ENCODE measurements at regions not wholly inside any gene's neighbourhood (a gene's known extent, or its start where the extent isn't known, plus 50 kb on each side); places are given as distances from the start of the nearest gene placed in this dataset.

DNA sequence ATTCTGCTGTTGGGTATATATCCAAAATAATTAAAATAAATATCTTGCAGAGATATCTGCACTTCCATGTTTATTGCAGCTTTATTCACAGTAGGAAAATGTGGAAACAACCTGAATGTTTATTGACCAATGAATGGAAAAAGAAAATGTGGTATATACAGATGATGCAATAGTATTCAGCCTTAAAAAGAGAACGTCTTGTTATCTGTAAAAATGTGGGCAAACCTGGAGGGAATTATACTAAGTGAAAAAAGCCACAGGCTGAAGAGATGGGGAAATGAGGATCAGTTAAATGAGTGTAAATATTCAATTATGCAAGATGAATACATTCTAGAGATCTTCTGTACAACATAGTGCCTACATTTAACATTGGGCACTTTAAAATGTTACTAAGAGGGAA is 766.1 kb upstream of the IGFBP3 start:
- DNase-seq (ENCODE audit: extremely low read depth in 1 of 2, low read depth in 1 of 2) = no peak

- DNase-seq (ENCODE audit: extremely low read depth in 1 of 2, low read depth in 1 of 2) = no peak
These were observed 764.0 kb upstream of the IGFBP3 start for GRCh38 chr7:46685051-46685450.

DNA sequence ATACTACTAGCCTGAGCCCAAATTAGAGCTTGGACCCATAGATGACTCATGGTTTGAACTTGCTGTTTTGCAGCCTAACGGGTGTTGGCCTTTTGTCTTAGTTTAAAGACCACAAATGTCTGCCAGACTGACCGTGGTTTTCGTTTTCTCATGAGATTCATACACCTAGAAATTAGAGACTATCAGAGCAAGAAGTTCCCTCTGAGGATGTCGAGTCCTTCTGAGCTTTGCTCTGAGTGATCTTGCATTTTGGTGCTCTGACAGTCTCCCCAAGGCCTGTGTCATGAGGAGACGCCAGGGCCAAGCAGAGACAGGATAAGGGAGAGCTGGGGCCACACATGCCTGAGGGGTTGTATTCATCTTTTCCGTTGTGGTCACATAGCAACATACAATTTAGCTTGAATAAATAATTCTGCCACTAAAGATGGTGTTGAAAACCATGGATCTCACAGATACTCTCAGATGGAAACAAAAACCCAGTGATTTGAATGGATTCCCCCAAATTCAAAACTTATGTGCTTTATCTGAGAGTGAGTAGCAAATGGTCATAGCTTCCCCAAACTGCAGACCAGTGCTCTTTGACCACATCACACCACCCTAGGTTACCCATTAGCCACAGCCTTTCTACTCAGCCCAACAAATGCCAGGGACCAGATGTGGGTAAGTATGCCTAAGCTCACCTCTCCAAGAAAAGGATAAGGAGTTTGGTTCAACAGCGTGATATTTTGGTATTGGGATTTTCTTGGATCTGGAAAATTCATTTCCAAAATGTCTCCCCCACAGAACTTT is 762.0 kb upstream of the IGFBP3 start:
- no peak for DNase-seq (ENCODE audit: extremely low read depth in 1 of 2, low read depth in 1 of 2)

- no peak for DNase-seq (ENCODE audit: extremely low read depth in 1 of 2, low read depth in 1 of 2)
These were observed 760.9 kb upstream of the IGFBP3 start for GRCh38 chr7:46681865-46682503.

DNA sequence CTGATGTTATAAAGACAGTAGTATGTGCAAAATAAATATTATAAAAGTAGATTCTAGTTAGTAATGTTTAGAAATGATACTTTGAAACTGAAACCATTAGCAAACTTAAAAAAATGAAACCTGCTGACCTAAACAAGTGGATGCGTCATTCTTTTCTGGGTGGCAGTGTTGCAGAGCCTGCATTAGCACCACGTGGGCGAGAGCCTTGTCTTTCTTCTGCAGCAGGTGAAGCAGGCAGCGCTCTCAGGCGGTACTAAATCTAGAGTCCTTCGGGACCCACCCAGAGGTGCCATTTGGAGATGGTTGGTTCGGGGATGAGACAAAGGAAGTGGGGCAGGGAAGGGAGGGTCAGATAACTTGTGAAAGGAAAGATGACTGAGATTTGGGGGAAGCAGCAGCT is 759.1 kb upstream of the IGFBP3 start:
- no peak for DNase-seq (ENCODE audit: extremely low read depth in 1 of 2, low read depth in 1 of 2)

DNA sequence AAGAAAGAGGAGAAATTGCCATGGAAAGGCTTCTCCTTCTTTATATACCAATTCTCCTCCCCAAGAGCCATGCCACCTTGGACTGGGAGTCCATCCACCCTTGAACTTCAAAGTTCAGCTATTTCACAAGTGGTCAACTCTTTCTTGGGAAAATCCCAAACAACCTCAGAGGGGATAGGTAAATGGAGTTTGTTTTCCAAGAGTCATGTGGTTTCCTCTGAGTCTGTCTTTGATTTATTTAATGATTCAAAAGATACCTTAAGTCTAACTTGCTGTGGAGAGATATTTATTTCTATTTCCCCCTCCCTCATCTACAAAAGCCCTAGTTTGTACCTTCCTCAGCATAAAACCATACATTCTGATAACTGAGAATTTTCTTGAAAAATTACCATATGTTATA is 758.6 kb upstream of the IGFBP3 start:
- no peak for DNase-seq (ENCODE audit: extremely low read depth in 1 of 2, low read depth in 1 of 2)

DNA sequence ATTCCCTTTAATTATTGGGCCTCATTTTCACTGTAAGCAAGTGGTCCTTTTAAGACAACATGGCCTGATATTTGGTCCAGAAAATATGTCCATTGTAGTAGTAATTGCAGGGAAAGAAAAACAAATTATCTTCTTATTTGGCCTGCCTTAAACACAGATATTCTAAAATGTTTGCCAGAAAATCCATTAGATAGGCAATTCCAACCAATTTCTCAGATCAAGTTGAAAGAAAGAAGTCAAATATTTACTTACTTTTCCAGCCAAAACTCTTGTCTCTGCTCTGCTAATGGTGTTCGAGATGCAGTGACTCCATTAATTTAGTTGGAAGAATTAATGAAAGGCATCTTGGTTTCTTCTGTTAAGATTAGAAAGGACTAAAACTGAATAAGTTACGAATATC is 757.3 kb upstream of the IGFBP3 start:
- DNase-seq (ENCODE audit: extremely low read depth in 1 of 2, low read depth in 1 of 2) = no peak

DNA sequence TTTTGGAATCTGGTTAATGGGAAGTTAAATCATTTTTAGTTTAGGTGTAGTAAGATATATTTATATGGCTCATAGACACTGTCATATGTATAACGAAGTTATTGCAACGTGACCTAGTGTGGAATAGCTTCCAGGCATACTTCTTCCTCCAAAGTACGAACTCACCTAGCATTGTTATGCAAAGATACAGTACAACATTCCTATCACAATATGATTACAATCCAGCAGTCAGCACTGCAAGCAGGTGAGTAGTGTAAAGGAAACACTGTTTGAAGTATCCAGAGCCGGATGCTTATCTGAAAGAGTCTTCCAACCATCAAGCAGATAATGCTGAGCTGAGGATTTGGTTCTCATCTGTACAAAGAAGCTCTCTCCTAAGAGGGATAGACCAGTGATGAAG is 754.4 kb upstream of the IGFBP3 start:
- no peak for DNase-seq (ENCODE audit: extremely low read depth in 1 of 2, low read depth in 1 of 2)

- no peak for DNase-seq (ENCODE audit: extremely low read depth in 1 of 2, low read depth in 1 of 2)
These were observed 751.8 kb upstream of the IGFBP3 start for GRCh38 chr7:46672861-46673260.

DNA sequence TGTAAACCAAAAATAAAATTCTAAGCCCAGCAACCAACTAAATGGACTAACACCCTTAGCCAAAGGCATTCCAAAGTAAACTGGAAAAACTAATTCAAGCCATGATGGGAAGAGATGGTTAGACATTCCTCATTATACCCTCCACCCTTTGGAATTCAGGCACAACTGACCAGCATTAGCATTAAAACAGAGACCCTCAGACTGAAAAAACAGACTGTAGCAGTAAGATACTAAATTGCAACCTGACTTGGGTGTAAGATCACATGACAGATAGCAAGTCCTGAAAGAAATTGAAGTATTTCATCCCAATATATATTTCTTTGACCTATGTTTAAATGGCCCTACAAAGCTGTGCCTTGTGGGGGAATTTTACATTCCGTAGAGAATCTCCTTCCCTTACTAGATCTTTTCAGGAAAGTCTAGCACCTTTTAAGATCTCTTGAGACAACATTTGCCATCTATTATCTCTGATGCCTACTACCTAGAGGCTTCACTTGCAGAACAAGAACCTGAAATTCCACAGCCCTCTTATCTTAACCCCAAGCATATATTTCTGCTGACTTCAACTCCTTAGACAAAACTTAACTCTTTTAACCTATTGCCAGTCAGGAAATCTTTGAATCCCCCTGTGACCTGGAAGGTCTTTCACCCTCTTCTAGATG is 750.2 kb upstream of the IGFBP3 start:
- no peak for DNase-seq (ENCODE audit: extremely low read depth in 1 of 2, low read depth in 1 of 2)

- no peak for DNase-seq (ENCODE audit: extremely low read depth in 1 of 2, low read depth in 1 of 2)
These were observed 748.0 kb upstream of the IGFBP3 start for GRCh38 chr7:46669028-46669427.

DNA sequence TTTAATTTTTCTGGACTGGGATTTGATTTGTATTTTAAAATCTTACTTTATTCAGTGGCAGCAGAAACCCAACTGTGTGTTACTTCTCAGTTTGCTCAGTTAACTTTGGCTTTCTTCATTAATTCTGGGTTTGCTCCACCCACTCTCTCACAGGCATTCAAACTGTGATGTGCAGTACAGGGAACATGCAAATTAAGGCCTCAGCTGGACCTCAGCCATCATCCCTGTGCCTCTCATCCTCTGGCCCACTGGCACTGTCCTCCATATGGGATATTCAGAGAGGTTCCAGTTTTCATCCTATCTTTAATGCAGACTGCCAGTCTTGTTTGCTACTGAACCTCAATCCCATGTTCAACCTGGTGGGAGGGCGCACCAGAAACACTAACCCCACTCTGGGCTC is 743.4 kb upstream of the IGFBP3 start:
- no peak for DNase-seq (ENCODE audit: extremely low read depth in 1 of 2, low read depth in 1 of 2)

- DNase-seq (ENCODE audit: extremely low read depth in 1 of 2, low read depth in 1 of 2) = no peak
These were observed 742.0 kb upstream of the IGFBP3 start for GRCh38 chr7:46663025-46663424.

DNA sequence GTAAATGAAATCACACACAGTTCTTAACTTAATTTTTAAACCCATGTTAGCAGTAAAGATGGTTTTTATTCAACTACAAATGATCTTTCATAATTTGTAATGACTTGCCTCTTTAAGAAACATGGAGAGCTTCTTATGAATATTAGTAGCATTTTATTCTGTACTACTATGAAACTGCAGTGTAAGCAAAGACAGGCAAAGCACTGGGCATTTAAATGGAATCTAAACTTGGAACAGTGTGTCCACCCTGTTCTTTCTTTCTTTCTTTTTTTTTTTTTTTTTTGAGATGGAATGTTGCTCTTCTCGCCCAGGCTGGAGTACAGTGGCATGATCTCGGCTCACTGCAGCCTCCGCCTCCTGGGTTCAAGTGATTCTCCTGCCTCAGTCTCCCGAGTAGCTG is 740.4 kb upstream of the IGFBP3 start:
- DNase-seq (ENCODE audit: extremely low read depth in 1 of 2, low read depth in 1 of 2) = no peak

DNA sequence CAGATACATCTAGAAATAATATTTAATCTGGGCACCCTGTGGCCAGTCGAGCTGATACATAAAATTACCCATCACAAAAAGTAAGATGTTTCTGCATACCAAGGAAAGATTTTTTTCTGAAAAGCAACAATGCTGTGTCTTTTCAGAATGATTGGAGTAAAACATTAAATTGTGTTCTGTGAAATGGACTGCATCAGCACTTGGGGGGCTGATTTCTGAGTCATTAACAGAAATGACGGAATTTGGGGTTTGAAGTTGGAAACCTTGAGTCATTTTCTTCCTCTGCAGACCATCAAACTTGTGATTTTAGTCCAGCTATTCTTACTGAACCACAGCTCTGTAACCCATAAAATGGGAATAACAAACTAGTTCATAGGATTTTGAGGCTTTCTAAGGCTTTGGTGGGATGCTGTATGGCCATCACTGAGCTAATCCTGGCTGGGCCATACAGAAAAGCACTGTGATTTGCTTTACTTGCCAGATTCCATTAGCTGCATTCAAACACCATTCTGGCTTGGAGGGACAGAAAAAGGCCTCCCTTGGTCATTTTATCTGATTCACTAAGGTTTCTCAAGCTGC is 739.4 kb upstream of the IGFBP3 start:
- no peak for DNase-seq (ENCODE audit: extremely low read depth in 1 of 2, low read depth in 1 of 2)

GRCh38 chr7:46658281-46658680 is 737.2 kb upstream of the IGFBP3 start:
- DNase-seq (ENCODE audit: extremely low read depth in 1 of 2, low read depth in 1 of 2) = no peak

DNA sequence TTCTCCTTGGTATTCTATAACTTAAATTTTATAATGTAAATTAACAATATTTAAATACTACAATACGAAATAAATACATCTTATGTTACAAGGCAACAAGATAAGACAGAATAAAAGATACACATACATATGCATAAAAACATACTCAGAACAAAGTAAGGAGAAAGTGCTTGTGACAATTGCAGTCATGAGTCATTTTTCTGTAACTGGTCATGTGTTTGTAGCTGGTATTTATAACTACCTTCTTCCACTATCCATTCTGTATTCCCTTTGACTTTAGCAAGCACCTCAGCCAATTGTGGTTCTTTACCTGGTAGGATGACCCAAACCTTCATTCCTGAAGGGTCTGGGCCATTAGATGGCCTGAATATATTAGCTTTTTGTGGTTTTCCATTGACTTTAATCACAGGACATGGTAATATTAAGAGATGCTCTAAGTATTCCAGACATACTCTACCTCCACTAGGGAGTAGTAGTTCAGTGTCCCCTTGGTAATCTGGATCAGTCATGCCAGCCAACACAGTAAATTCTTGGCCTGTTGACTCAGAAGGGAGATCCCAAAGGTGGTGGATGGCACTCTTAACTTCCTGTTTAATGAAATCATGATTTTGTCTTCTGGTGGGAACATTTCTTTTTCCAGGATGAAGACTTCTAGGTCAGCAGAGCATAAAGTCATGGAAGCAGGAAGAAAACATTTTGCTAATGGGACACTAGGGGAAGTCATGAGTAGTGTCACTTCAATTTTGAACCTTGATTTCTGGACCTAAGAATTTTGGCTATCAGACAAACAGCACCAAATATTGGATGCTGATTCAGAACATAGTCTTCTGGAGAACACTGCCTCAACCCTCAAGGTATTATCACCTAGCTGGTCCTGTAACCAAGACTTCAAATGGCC is 733.7 kb upstream of the IGFBP3 start:
- DNase-seq (ENCODE audit: extremely low read depth in 1 of 2, low read depth in 1 of 2) = no peak

- no peak for DNase-seq (ENCODE audit: extremely low read depth in 1 of 2, low read depth in 1 of 2)
These were observed 732.8 kb upstream of the IGFBP3 start for GRCh38 chr7:46653848-46654247.

DNA sequence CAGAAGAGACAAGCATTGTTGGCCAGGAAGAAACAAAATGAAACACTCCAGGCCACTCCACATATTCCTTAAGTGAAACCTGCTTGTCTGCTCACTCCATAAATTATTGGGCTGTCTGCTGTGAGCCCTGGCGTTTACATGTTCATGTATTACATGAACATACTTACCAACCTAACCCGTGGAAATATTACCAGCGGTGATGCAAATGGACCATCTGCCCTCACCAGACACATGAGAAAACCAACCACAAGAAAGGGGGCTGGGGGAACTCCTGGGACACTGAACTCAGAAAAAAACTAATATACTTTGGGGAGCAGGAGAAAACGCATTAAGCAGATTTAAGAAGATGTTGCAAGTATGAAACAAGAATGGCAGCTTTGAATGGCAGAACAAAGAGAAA is 731.2 kb upstream of the IGFBP3 start:
- DNase-seq (ENCODE audit: extremely low read depth in 1 of 2, low read depth in 1 of 2) = no peak

GRCh38 chr7:46651561-46652088 is 730.6 kb upstream of the IGFBP3 start:
- no peak for DNase-seq (ENCODE audit: extremely low read depth in 1 of 2, low read depth in 1 of 2)

DNA sequence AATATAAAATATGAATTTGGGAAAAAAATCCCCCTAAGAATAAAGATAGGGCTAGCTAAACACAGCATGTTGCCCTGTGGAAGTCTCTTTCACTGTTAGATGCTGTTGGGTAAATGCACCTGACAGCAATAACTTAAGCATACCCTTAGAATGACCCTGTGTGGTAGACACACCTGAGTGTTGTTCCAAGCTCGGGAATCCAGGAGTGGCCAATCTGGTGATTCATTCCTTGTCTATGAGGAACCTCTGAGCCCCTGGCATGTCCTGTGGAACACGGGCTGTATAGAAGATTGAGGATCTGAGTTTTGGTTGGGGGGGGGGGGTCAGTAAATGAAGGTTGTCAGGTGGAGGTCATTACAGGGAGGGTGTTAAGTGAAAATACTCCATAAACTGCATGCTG is 730.0 kb upstream of the IGFBP3 start:
- no peak for DNase-seq (ENCODE audit: extremely low read depth in 1 of 2, low read depth in 1 of 2)
